ENCODE measurements at regions not wholly inside any gene's neighbourhood (a gene's known extent, or its start where the extent isn't known, plus 50 kb on each side); places are given as distances from the start of the nearest gene placed in this dataset.

DNA sequence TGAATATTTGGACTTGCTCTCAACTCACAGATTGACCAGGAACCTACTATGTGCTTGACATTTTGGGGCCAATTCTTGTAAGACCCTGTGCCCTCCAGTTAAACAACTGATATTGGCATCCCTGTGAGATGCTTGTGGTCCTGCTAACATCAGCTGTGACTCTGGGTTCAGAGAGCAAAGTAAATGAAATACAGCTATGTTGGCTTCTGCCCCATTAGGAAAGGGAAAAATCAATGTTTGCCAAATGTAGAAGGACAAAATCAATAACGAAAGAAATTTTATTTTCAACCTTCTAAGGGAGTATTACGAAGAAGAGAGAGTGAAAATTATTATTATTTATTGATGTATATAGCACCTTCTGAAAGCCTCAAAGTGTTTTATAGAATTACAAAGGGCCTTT lies 266.9 kb upstream of the ARID1B start:
- FAIRE-seq, result no peak

DNA sequence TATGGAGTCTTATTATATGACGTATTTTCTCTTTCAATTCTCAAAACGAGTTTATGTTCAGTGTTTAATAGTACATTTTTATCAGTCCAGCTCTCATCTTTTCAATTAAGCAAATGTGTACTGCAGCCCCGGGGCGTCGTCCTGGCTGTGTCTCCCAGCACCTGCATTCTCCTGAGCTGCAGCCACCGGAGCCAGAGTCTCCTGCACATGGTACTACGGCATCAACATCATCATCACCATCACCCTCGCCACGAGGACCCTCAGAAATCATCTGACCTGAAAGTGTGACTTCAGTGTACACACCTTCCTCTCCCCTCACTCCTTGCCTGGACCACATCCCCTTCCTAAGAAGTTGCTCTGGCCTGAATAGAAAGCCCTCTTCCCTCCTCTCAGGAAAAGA lies 267.7 kb upstream of the ARID1B start:
- no peak for FAIRE-seq

DNA sequence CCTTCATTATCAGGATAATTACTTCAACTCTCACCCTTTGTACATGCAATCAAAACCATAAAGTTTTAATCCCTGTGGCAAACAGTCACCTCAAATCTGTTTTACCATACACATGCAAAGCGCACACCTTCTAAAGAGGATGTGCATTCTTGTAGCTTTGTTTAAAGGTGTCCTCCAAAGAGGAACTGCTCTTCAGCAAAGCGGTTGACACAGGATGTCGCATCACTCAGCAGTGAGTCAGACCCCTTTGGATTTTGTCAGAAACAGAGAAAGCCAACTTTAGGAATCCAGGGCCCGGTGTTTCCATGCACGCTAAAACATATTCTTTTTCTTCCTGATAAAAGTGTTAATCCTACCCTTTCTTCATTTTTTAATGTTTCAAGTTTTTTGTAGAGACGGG lies 268.3 kb upstream of the ARID1B start:
- no peak for FAIRE-seq

DNA sequence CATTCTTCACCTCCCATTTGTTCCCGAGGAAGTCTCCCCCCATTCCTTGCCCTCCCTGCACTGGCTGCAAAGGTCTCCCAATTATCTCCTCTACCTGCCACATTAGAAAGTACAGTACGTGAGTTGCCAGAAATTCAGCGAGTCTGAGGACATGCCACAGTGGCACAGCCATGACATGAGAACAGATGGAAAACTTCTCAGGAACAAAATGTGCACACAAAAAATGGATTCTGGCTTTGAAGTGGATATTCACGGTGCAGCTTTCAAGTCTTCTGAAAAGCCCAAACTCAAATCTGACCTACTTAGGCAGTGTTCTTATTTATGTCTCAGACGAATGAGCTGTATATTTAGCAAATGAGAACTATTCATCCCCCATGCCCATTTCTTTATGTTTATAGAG lies 269.1 kb upstream of the ARID1B start:
- FAIRE-seq, result no peak

DNA sequence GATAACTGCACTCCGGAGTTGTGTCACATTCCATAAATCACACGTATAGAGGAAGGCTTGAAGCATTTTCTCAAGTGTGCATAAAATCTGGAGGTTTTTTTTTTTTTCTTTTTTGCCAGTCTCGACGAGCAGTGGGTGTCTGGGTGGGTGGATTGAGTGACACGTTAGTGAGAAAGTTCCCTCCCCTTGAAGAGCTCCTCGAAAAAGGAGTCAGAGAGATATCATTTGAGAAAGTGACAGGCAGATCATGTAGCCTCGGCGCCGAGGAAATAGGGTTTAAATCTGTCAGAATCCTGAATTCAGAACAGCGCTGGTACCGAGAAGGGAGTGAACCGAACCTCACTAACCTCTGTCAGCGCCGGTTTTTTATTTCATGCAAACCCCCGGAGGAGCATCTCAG lies 269.5 kb upstream of the ARID1B start:
- no peak for FAIRE-seq

DNA sequence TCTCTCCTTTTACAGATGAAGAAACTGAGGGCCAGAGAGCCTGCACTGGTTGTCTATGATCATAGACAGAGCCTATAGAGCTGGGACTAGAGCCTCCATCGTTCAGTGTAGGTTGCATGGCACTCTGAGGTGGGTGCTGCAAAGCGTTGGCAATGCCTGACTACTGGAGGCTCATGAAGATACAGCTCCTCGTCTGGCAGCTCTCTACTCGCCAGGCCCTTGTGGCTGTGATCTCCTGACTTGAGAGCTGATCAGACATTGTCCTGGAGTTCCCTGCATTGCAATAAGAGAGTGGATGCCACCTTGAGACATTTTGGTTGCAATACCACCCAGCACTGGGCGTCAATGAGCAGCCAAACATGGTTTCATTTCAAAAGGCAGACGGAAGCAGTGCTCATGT lies 270.1 kb upstream of the ARID1B start:
- no peak for FAIRE-seq

DNA sequence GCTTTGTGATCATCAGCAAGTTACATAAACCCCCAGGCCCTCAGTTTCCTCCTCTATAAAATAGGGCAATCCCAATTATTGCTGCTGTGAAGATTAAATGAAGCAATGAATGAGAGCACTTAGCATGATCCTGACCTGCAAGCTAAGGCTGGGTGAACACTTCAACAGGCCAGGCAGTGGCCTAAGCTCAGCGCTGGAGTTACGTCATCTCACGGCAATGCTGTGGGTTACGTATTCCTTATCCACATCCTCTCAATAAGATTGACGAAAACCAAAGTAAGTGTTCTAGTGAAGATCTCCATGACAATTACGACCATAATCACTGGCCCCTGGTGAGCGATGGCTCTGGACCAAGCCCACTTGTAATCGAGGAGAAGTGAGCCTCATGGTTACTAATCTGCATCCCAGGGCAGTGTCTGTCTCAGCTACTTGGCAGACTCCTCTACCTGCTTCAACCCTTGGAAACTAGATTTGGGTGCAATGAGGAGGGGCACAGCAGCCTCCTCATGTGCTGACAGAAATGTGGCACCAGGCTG lies 274.1 kb upstream of the ARID1B start:
- FAIRE-seq, result no peak

DNA sequence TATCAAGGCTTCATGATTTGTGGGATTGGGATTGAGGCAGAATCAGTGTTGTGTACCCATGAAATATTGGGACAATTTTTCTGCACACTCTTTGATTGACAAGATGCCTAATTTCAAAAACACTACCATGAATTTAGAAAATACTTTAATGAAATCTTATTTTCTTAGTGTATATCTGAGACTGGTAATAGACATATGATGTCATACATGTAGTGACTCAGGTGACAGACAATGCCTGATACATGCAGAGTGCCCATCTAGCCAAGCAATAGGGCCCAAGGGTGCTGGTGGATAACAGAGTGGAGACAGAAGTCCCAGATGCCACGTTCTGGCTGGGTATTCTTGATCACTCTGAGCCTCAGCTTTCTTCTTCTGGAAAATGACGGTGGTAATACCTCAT lies 279.6 kb upstream of the ARID1B start:
- no peak for FAIRE-seq

DNA sequence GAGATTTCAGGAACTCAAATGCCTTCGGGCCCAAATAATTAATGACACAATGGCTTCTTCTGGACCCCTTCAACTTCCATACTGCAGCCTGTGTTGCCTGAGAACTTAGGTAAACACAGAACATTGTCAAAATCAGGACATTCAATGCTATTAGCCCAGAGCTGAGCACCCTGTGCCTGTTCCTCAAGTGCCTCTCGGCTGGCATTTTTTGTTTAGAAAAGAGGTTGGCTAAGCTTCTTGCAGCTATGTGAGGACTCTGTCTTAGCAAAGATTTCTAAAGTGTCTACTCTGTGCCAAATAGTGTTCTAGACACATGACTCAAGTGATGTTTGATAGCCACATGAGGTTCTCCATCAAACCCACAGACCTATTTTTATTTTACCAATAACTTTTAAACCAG lies 289.3 kb upstream of the ARID1B start:
- FAIRE-seq, result no peak

DNA sequence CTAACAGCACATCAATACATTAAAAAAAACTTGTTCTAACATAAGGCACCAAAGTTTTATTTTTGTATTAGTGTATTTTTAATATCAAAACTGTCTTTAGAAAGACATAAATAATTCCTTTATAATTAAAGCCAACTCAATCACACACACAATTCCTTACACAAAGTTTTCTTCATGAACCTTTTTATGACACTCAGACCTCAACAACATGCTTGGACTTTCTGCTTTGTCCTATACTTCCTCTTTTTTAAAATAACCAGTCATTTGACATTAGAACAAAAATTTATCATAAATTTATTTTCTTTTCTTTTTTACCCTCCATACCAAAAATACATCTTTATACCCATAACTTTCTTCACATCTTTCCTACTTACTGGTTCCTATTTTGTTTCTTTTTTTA lies 292.0 kb upstream of the ARID1B start:
- FAIRE-seq, result no peak

DNA sequence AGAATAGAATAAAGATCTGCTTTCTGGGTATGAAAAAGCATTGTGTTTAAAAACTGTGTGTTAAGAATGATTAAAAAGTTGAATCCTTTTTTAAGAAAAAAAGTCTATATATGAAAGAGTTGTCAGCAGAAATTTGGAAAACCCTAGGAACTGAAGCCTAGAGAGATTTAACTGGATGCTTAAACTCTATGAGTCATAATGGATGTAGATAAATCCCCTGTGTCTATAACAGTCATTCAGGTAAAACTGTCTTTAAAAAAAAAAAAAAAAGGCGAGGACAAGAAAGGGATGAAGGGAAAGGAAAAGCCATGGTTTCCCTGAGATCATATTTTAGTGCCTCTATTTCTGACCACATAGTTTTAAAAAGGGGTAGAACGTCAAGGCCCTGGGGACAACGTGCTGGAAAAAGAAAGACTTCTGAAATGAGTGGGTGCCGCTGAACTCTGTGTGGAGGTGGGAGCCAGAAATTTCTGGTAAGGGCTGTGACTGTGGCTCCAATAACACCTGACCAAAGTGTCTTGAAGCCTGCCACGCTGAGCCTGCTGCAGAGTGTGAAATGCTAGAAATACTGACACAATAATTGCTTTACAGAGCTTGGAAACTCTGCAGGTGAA lies 302.6 kb upstream of the ARID1B start:
- FAIRE-seq, result no peak

DNA sequence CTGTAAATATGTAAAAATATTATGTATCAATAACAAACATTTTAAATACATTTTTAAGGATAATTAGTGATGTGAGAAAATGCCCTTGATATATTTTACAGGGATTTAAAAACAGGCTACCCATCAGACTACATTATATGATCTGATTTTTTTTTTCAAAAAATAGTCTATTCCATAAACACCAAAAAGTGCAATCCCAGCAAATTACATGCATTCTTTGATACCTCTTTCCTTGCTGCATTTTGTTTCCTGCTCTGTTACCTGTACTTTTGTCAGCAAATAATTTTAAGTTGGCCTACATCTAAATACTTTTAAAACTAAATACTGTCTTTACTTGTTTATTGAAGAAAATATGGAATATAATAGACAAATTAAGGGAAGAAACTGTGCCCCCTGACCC lies 306.2 kb upstream of the ARID1B start:
- FAIRE-seq, result no peak

DNA sequence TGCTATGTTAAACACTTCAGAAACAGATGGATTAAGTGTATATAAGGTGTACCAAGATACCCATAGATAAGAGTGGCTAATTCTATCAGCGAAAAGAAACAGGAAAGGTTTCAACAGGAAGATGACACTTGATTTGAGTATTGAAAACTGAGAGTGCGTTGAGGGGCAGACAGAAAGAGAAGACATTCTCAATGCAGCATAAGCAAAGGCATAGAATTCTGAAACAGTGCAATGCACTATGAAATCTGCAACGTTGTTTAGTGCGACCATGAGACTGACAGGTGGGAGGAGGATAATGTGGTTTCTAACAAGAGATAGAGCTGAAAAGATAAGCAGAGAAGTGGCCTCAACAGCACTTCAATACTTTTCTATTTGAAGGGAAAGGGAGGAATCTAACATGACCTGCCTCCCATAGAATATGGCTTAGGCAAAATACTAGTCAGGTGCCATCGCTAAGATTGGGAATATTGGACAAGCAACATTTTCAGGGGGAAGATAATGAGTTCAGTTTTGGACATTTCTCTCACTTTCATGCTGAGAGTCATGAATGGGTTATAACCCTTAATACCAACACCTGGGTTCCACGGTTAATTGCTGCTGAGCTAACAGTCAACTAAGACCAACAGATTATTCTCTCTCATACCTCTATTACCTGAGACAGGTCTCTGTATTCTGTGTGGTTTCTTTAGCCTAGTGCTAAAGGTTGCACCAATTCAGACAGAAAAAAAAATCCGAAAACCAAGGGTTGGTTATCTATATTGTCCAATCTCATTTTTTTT lies 312.9 kb upstream of the ARID1B start:
- no peak for FAIRE-seq

DNA sequence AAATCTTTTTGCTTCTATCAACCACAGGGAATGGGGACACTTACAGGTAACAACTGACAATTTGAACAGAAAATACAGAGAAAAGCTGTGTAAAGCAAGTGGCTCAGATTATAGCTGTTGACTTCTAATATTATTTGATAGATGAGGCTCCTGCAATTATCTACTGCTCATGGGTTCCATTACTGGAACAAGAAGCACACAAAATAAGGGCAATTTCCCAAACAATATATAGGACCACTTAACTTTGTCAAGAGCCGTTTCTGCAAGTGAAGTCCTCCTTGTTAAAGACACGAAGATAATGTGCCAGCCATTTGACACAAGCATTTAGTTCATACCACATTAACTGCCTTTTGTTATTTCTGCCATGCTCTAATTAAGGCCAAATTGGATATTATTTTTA lies 315.5 kb upstream of the ARID1B start:
- FAIRE-seq, result no peak

DNA sequence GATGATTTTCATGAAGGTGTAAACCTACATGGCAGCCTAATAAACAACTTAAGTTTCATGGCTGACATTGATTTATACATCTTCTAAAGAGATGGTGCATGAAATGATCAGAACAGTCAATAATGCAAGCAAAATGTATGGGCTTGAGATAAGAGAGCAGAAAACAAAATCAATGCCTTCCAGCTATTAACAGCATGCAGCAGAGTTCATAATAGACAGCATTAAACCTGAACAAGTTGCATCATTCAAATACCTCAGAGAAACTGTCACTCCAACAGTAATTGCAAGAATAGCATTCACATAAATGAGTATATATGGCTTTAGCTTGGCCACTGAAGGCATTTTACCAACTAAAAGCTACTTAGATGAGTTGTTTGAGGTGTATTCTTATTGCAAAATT lies 319.6 kb upstream of the ARID1B start:
- no peak for FAIRE-seq

DNA sequence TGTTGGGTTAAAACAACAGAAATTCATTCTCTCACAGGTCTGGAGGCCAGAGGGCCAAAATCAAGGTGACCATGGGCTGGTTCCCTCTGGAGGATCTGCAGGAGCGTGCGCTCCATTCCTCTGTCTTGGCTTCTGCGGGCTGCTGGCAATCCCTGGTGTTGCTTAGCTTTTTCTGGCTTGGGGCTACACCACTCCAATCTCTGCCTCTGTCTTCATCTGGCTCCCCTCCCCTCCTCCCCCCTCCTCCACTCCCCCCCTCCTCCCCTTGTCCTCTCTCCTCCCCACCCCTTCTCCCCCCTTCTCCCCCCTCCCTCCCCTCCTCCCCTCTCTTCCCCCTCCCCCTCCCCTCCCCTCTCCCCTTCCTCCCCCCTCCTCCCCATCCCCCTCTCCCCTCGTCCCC lies 321.3 kb upstream of the ARID1B start:
- no peak for FAIRE-seq

DNA sequence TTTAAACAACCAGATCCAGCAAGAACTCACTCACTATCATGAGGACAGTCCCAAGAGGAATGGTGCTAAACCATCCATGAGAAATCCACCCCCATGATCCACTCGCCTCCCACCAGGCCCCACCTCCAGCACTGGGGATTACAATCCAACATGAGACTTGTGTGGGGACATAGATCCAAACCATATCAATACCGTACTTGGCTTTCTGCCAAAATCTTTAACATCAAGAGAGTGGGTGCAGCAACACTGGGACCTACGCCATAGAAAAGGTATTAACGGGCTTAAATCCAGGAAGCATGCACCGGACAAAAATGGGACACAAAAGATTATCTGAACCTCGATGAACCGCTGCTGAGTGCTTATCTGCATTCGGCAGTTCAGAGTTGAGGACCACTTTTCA lies 322.3 kb upstream of the ARID1B start:
- FAIRE-seq, result no peak

DNA sequence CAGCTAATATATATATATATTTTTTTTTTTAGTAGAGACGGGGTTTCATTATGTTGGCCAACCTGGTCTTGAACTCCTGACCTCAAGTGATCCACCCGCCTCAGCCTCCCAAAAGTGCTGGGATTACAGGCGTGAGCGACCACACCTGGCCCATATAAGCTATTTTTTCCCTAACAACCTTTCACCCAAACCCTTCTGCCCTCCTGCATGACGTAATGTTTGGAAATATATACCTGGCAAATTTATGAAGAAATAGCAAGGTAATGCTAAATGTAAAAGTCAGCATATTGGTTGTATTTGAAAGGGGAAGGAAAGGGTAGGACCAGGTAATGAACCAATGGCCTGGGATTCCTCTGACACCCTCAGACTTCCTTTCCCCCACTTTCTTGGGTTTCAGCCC lies 325.5 kb upstream of the ARID1B start:
- FAIRE-seq, result no peak

DNA sequence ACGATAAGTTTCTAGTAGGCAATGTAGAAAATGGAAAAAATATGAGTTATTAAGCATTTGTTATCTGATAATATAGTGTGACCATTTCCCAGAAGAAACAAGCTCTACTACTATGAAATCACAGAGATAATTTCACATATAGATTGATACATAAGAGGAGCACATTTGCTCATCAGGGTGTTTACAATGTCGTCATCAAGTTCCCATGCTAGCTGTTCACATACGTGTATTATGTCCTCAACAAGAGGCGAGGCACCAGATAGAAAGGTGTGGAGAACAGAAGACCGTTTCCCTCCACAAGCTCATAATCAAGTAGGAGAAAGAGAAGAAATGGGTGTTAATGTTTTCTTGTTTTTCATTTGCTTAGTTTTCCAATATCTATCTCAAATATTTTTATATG lies 326.1 kb upstream of the ARID1B start:
- FAIRE-seq, result no peak

DNA sequence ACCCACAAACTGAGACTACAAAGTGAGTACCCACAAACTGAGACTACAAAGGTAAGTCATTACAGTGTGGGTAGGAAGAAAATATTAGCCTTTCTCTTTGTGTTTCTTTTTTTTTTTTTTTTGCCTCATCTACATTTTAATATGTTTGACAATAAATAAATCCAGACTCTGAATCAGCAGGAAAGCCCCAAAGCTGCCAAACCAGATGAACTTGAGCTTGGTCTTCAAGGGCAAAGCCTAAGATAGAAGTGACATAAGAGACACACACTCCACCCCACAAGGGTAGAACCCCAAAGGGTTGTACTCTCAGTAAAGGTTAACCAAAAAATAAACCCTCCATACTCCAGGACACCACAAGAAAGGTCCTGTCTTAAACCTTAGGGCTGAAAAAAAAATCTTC lies 326.8 kb upstream of the ARID1B start:
- no peak for FAIRE-seq

DNA sequence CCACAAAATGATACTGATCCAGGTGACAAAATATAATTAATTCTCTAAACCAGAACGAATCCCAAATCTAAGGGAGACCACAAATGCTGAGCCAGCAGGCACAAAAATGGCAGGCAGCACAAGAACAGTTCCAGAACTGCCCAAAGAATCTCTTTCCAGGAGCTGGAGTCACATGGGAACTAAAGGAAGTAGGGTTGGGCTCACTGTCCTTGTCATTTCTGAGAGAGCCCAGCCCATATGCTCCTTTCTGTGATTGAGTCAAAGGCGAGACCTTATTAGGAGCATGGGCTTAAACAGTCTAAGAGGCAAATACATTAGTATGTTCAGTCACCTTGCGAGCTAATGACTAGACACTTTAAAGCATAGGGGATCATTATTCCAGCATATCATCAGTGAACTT lies 327.6 kb upstream of the ARID1B start:
- no peak for FAIRE-seq

DNA sequence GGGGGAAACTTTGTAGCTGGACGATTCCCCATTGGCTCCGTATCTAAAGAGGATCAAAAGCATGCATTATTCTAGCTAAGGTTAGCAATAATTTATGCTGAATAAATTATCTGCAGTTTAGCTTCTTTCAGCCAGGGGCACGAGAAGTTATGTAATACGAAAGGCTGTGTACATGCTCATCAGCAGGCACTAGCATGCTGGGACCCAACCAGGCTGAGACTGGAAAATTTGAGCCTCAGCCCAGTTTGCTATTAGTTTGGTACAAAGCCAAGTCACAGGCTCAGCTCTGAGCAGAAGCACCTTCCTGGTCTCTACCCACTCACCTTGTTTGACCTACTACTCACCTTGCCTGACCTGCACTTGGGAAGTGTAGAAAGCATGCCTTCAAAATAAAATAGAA lies 328.1 kb upstream of the ARID1B start:
- FAIRE-seq, result no peak

DNA sequence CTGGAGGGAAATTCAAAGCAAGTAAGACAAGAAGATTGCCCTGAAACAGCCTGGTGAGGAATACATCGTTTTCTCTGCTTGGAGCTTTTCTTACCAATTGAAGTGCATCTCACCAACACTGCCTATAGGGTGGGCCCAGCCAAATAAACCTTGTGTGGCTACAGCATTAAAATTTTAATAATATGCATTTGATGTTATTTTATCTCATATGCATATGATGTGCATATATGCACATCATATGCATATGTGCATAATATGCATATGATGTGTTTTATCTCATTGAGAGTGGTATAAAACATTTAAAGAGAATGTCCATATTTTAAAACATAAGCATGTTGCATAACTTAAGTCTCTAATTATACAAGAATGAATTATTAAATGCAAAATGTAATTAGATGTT lies 328.6 kb upstream of the ARID1B start:
- FAIRE-seq, result no peak

DNA sequence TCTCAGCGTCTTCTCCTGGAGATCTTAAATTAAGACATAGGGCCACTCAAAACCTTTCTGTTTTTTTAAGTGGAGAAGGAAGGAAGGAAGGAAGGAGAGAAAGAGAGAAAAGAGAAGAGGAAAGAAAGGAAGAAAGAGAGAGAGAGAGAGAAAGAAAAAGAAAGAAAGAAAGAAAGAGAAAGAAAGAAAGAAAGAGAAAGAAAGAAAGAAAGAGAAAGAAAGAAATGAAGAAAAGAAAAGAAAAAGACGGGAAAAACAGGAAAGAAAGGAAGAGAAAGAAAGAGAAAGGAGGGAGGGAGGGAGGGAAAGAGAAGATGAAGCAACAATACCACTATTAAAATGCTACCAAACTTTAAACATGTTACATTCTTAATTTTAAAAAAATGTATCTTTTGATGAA lies 336.5 kb upstream of the ARID1B start:
- FAIRE-seq, result no peak

All from endometrium (tissue), 2 donors.